T-helper 2 cell treated with Interferon-gamma antibody and Interleukin-4, amounts not matched to agents 5 μg/mL and 100 μg/mL, for 36 hours (primary cell): ENCODE measurements at regions not wholly inside any gene's neighbourhood (a gene's known extent, or its start where the extent isn't known, plus 50 kb on each side); places are given as distances from the start of the nearest gene placed in this dataset.

Experiments
- DNase-seq: peaks from one replicate; pipeline ENCODE4 v3.0.0; 2021; ENCODE audit warnings: low spot score
- H3K27ac Mint-ChIP-seq: one replicate; pipeline ENCODE4 v1.8.0; 2021; ENCODE audit warnings: mild to moderate bottlenecking, mixed read lengths
- H3K27me3 Mint-ChIP-seq: one replicate; pipeline ENCODE4 v1.8.0; 2021; ENCODE audit warnings: low read depth, mixed read lengths
- H3K36me3 Mint-ChIP-seq: one replicate; pipeline ENCODE4 v1.8.0; 2021; ENCODE audit warnings: low read depth, mixed read lengths
- H3K4me1 Mint-ChIP-seq: one replicate; pipeline ENCODE4 v1.8.0; 2021; ENCODE audit warnings: low read depth, mixed read lengths
- H3K4me3 Mint-ChIP-seq: one replicate; pipeline ENCODE4 v1.8.0; 2022; ENCODE audit warnings: mild to moderate bottlenecking, moderate library complexity, mixed read lengths
- H3K9me3 Mint-ChIP-seq: one replicate; pipeline ENCODE4 v1.8.0; 2021; ENCODE audit warnings: mixed read lengths

GRCh38 chr18:51865538-51865937, 474.5 kb upstream of the DCC start:
- DNase-seq = no peak
- no peaks in the 10 kb centered on the region for H3K36me3 Mint-ChIP-seq
- no peak overlapping the region for H3K27ac Mint-ChIP-seq
- H3K4me1 Mint-ChIP-seq = no peaks in the 10 kb centered on the region
- no peak overlapping the region for H3K4me3 Mint-ChIP-seq
- H3K9me3 Mint-ChIP-seq = peaks cover 23% of the 10 kb centered on the region
- H3K27me3 Mint-ChIP-seq = no peaks in the 10 kb centered on the region

DNA sequence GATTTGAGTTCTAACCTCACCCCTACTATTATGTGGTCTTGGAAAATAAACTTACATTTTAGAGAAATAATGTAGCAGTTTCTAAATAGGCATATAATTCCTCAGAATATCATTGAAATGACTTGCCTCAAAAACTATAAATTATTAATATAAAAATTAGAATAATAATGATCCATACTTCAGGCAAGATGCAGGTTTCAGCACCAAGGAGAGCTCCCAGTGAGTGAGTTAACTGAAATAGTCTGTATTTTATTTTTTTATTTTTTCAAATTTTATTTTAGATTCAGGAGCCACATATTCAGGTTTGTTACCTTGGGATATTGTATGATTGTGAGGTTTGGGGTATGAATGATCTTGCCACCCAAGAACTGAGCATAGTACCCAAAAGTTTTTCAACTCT, 472.2 kb upstream of the DCC start:
- H3K27me3 Mint-ChIP-seq = no peaks in the 10 kb centered on the region
- peaks cover 36% of the 10 kb centered on the region for H3K9me3 Mint-ChIP-seq
- DNase-seq = no peak

DNA sequence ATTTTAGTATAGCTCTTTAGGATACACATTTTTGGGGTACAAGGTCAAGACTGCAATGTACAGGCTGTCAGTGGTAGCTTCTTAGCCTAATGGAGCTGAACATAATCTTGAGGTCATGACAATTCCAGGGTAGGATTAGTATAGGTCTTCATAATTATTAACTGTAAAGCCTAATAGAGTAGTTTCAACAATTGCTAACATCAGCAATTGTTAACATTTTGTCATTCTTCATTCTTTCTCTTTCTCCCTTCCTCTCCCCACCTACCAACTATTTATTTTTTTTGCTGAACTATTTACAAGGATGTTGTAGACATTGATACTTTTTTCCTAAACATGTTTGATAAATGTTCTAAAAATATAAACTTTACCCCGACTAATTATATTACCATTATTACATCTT, 461.3 kb upstream of the DCC start:
- Mint-ChIP-seq H3K9me3 (peaks cover 12% of the 10 kb centered on the region), H3K4me1 (no peaks in the 10 kb centered on the region), H3K27me3 (no peaks in the 10 kb centered on the region), H3K27ac (no peak overlapping the region), H3K4me3 (no peak overlapping the region), H3K36me3 (no peaks in the 10 kb centered on the region)
- DNase-seq = no peak

More for the DNA sequence above, 472.2 kb upstream of the DCC start:
- Mint-ChIP-seq H3K36me3 (no peaks in the 10 kb centered on the region), H3K27ac (no peak overlapping the region), H3K4me3 (no peak overlapping the region), H3K4me1 (no peaks in the 10 kb centered on the region)

GRCh38 chr18:51879329-51879728, 460.7 kb upstream of the DCC start:
- H3K36me3 Mint-ChIP-seq = no peaks in the 10 kb centered on the region

GRCh38 chr18:51881394-51881793, 458.6 kb upstream of the DCC start:
- H3K36me3 Mint-ChIP-seq = no peaks in the 10 kb centered on the region
- H3K27ac Mint-ChIP-seq = no peak overlapping the region
- no peaks in the 10 kb centered on the region for H3K4me1 Mint-ChIP-seq
- no peak for DNase-seq
- no peaks in the 10 kb centered on the region for H3K27me3 Mint-ChIP-seq
- H3K4me3 Mint-ChIP-seq = no peak overlapping the region
- no peaks in the 10 kb centered on the region for H3K9me3 Mint-ChIP-seq

More at GRCh38 chr18:51879329-51879728, 460.7 kb upstream of the DCC start:
- H3K27me3 Mint-ChIP-seq = no peaks in the 10 kb centered on the region
- no peak overlapping the region for H3K27ac Mint-ChIP-seq
- no peaks in the 10 kb centered on the region for H3K4me1 Mint-ChIP-seq
- no peak for DNase-seq
- peaks cover 12% of the 10 kb centered on the region for H3K9me3 Mint-ChIP-seq
- no peak overlapping the region for H3K4me3 Mint-ChIP-seq

DNA sequence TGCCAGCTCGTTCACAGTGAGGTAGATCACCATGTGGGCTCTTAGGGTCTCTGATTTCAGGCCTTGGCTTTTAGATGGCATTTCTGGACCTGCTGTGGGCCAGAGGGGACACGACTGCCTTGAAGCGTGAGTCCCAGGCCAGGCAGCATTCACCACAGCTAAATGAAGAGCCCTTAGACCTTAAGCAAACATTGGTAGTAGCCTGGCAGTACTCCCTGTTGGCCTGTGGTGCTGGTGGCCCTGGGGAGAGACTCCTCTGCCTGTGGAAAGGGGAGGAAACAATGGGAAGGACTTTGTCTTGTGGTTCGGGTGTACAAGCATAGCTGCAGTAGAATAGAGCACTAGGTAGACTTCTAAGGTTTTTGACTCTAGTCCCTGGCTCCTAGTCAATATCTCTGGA, 456.0 kb upstream of the DCC start:
- H3K27me3 Mint-ChIP-seq = no peaks in the 10 kb centered on the region
- H3K27ac Mint-ChIP-seq = no peak overlapping the region
- no peaks in the 10 kb centered on the region for H3K4me1 Mint-ChIP-seq
- peaks cover 9% of the 10 kb centered on the region for H3K9me3 Mint-ChIP-seq
- H3K36me3 Mint-ChIP-seq = no peaks in the 10 kb centered on the region
- no peak for DNase-seq
- no peak overlapping the region for H3K4me3 Mint-ChIP-seq

DNA sequence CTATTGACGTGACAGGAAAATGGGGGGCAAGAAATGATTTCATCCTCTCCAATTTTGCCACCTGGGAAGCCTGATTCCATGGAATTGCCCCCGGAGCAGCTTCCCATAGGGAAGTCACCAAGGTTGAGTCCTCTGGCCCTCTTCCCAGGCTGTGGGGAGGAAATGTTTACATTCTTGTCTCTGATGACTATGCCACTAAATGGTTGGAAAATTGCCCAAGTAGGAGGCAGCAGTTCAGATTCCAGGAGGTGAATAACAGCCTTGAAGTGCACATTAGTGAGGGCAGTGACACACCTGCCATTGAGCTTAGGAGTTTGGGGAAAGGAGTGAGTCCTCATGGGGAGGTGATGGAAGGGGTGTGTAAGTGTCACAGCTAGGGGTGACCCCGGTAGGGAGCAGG, 449.2 kb upstream of the DCC start:
- Mint-ChIP-seq H3K27me3 (no peaks in the 10 kb centered on the region), H3K9me3 (peaks cover 15% of the 10 kb centered on the region)
- DNase-seq = no peak

GRCh38 chr18:51891876-51892275, 448.1 kb upstream of the DCC start:
- Mint-ChIP-seq H3K36me3 (no peaks in the 10 kb centered on the region), H3K9me3 (peaks cover 15% of the 10 kb centered on the region), H3K27me3 (no peaks in the 10 kb centered on the region), H3K4me1 (no peaks in the 10 kb centered on the region), H3K27ac (no peak overlapping the region), H3K4me3 (no peak overlapping the region)
- DNase-seq = no peak

More for the DNA sequence above, 449.2 kb upstream of the DCC start:
- no peak overlapping the region for H3K27ac Mint-ChIP-seq
- H3K4me3 Mint-ChIP-seq = no peak overlapping the region
- H3K36me3 Mint-ChIP-seq = no peaks in the 10 kb centered on the region
- no peaks in the 10 kb centered on the region for H3K4me1 Mint-ChIP-seq

- no peaks in the 10 kb centered on the region for H3K27me3 Mint-ChIP-seq
- DNase-seq = no peak
- no peak overlapping the region for H3K4me3 Mint-ChIP-seq
- H3K9me3 Mint-ChIP-seq = peaks cover 9% of the 10 kb centered on the region
- H3K4me1 Mint-ChIP-seq = no peaks in the 10 kb centered on the region
- no peaks in the 10 kb centered on the region for H3K36me3 Mint-ChIP-seq
- no peak overlapping the region for H3K27ac Mint-ChIP-seq
These were observed 442.1 kb upstream of the DCC start for GRCh38 chr18:51897884-51898283.

- Mint-ChIP-seq H3K36me3 (no peaks in the 10 kb centered on the region), H3K4me1 (no peaks in the 10 kb centered on the region), H3K27me3 (no peaks in the 10 kb centered on the region), H3K27ac (no peak overlapping the region), H3K4me3 (no peak overlapping the region), H3K9me3 (peaks cover 6% of the 10 kb centered on the region)
- DNase-seq = no peak
These were observed 432.1 kb upstream of the DCC start for GRCh38 chr18:51907687-51908597.

DNA sequence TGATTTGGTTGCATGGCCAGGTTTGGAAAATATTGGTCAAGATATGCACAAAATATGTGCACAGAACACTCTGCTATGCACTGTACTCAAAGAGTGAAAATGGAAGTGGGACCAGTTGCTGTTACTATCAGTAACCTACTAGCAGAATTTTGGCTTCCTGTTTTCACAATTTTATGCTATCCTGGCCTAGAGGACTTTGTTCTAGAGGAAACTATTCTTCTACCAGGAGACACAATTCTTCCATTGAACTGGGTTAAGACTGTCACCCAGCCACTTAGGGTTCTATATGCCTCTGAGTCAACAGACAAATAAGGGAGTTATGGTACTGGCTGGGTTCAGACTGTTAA, 431.4 kb upstream of the DCC start:
- Mint-ChIP-seq H3K27me3 (no peaks in the 10 kb centered on the region), H3K36me3 (no peaks in the 10 kb centered on the region), H3K4me3 (no peak overlapping the region), H3K4me1 (no peaks in the 10 kb centered on the region), H3K27ac (no peak overlapping the region), H3K9me3 (peaks cover 6% of the 10 kb centered on the region)
- DNase-seq = no peak

- H3K27ac Mint-ChIP-seq = no peak overlapping the region
- no peaks in the 10 kb centered on the region for H3K4me1 Mint-ChIP-seq
- no peaks in the 10 kb centered on the region for H3K36me3 Mint-ChIP-seq
- H3K4me3 Mint-ChIP-seq = no peak overlapping the region
- H3K27me3 Mint-ChIP-seq = no peaks in the 10 kb centered on the region
- peaks cover 6% of the 10 kb centered on the region for H3K9me3 Mint-ChIP-seq
- no peak for DNase-seq
These were observed 428.4 kb upstream of the DCC start for GRCh38 chr18:51911584-51911983.

DNA sequence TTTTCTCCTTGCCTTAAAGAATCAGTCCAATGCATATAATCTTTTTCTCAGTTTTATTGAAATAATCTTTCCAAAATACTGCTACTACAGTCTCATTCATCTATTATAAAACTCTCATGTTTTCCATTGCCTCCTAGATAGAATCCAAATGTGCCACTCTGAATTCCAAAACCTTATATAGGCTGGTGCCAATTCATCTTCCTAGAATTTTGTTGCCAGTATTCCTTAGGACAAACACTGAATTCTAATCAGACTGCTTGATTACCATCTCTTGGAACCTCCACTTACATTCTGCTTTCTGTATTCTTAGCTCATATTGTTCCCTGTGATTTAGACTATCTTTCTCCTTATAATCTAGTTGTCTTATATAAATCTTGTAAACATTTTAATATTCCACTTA, 427.6 kb upstream of the DCC start:
- no peaks in the 10 kb centered on the region for H3K4me1 Mint-ChIP-seq
- H3K9me3 Mint-ChIP-seq = peaks cover 6% of the 10 kb centered on the region
- no peak overlapping the region for H3K4me3 Mint-ChIP-seq

DNA sequence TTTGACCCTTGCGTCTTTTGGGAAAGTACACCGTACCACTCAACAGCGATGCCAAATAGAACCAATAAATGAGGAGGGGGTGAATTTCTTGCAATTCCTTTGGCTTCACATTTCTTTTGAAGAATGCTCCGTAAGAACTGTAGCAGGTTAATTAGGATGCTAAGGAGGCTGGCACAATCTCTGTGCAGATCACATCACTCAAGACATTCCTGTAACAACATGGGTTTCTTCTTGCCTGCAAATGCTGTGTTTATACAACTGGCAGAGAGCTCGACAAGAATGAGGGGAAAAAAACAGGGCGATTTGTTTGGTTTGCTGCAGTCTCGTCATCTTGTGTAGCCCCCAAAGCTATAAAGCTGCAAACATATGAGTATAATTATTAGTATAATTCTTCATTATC, 424.8 kb upstream of the DCC start:
- H3K27me3 Mint-ChIP-seq = no peaks in the 10 kb centered on the region

More for the DNA sequence above, 427.6 kb upstream of the DCC start:
- no peaks in the 10 kb centered on the region for H3K27me3 Mint-ChIP-seq
- no peak overlapping the region for H3K27ac Mint-ChIP-seq
- no peaks in the 10 kb centered on the region for H3K36me3 Mint-ChIP-seq
- no peak for DNase-seq

DNA sequence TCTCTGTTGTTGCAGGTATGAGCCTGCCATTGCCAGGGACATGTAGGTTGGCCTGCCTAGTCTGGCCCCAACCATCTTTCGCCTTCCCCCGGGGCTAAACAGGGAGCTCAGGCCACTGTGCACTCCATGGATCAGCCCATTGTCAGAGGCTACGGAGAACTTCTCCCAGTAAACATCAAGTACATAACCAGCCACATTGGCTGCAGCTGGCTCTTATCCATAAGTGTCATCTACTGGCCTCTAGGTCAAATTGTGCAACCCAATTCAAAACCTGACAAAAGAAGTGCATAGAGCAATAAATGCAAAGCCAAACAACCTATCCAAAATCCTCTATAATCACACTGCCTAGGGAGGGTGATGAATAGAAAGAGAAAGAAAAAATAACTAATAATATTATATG, 418.1 kb upstream of the DCC start:
- H3K36me3 Mint-ChIP-seq = no peaks in the 10 kb centered on the region
- no peak overlapping the region for H3K27ac Mint-ChIP-seq
- H3K4me1 Mint-ChIP-seq = no peaks in the 10 kb centered on the region
- no peaks in the 10 kb centered on the region for H3K27me3 Mint-ChIP-seq
- no peak overlapping the region for H3K4me3 Mint-ChIP-seq
- DNase-seq = no peak
- peaks cover 8% of the 10 kb centered on the region for H3K9me3 Mint-ChIP-seq

More for the DNA sequence above, 424.8 kb upstream of the DCC start:
- no peaks in the 10 kb centered on the region for H3K4me1 Mint-ChIP-seq
- H3K9me3 Mint-ChIP-seq = peaks cover 6% of the 10 kb centered on the region
- H3K36me3 Mint-ChIP-seq = no peaks in the 10 kb centered on the region
- H3K4me3 Mint-ChIP-seq = no peak overlapping the region
- no peak for DNase-seq
- no peak overlapping the region for H3K27ac Mint-ChIP-seq
